HFFc6 (cell line): ENCODE measurements at regions not wholly inside any gene's neighbourhood (a gene's known extent, or its start where the extent isn't known, plus 50 kb on each side); places are given as distances from the start of the nearest gene placed in this dataset.

Experiments used
- DNase-seq: peaks from one replicate; pipeline ENCODE4 v3.0.0-alpha.2; 2018
- H3K27ac Mint-ChIP-seq: 2 replicates; pipeline ENCODE4 v1.8.0; 2020; ENCODE audit warnings: mild to moderate bottlenecking, mixed read lengths
- H3K27me3 Mint-ChIP-seq: 2 replicates; pipeline ENCODE4 v1.8.0; 2021; ENCODE audit warnings: mild to moderate bottlenecking, moderate library complexity, mixed read lengths; ENCODE audit not compliant: insufficient read depth
- H3K36me3 Mint-ChIP-seq: 2 replicates; pipeline ENCODE4 v1.8.0; 2021; ENCODE audit warnings: low read depth, mixed read lengths
- H3K4me1 Mint-ChIP-seq: 2 replicates; pipeline ENCODE4 v1.8.0; 2020; ENCODE audit warnings: low read depth, mixed read lengths
- H3K4me3 Mint-ChIP-seq: 2 replicates; pipeline ENCODE4 v1.8.0; 2020; ENCODE audit warnings: mild to moderate bottlenecking, moderate library complexity, mixed read lengths
- H3K9me3 Mint-ChIP-seq: 2 replicates; pipeline ENCODE4 v1.8.0; 2020; ENCODE audit warnings: mild to moderate bottlenecking, mixed read lengths
- TF ChIP-seq, protein P1 (sequence below): fragments of 200-600 bp; sonication (generic); IDR thresholded peaks from 2 replicates; pipeline ENCODE4 v1.5.0; 2021; ENCODE audit warnings: antibody characterized with exemption, mild to moderate bottlenecking

DNA sequence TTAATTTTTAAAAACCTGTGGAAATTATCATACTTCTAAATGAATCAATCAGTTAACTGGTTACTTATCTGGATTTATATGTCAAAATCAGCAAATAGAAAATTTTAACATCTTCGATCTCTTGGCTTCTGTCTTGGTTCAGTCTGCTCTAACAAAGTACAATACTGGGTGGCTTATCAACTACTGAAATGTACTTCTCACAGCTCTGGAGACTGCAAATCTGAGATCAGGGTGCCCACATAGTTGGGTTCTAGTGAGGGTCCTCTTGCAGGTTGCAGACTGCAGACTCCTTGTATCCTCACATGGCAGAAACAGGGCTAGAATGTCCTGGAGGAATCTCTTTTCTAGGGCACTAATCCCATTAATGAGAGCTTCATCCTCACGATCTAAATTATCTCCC lies 1851.6 kb upstream of the TENM3 start:
- no peak overlapping the region for H3K27ac Mint-ChIP-seq
- DNase-seq = no peak
- H3K27me3 Mint-ChIP-seq = no peaks in the 10 kb centered on the region
- no peak overlapping the region for H3K4me3 Mint-ChIP-seq
- peaks cover 5% of the 10 kb centered on the region for H3K9me3 Mint-ChIP-seq
- H3K4me1 Mint-ChIP-seq = no peaks in the 10 kb centered on the region
- no peaks in the 10 kb centered on the region for H3K36me3 Mint-ChIP-seq
- TF ChIP-seq, protein P1, sequence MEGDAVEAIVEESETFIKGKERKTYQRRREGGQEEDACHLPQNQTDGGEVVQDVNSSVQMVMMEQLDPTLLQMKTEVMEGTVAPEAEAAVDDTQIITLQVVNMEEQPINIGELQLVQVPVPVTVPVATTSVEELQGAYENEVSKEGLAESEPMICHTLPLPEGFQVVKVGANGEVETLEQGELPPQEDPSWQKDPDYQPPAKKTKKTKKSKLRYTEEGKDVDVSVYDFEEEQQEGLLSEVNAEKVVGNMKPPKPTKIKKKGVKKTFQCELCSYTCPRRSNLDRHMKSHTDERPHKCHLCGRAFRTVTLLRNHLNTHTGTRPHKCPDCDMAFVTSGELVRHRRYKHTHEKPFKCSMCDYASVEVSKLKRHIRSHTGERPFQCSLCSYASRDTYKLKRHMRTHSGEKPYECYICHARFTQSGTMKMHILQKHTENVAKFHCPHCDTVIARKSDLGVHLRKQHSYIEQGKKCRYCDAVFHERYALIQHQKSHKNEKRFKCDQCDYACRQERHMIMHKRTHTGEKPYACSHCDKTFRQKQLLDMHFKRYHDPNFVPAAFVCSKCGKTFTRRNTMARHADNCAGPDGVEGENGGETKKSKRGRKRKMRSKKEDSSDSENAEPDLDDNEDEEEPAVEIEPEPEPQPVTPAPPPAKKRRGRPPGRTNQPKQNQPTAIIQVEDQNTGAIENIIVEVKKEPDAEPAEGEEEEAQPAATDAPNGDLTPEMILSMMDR = no peak

DNA sequence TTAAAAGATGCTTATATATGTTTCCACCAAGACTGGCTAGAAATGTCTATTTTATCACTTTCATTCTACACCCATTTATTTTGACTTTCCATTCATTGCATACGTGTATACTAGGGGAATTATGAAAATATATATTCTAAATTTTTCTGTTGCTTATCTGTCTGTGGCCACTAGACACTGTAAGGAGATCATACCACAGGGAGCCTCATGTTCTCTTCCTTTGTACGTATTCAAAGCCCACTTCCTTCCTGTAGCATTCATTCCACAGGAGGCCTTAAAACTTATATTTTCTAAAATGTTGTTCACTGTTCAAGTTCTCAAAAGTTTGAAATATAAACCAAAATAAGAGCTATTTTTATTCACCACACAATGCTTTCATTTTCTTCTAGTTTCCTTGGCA lies 1848.9 kb upstream of the TENM3 start:
- no peaks in the 10 kb centered on the region for H3K36me3 Mint-ChIP-seq
- H3K27me3 Mint-ChIP-seq = no peaks in the 10 kb centered on the region; the same call in 1 of the 2 replicates
- H3K9me3 Mint-ChIP-seq = peaks cover 11% of the 10 kb centered on the region
- H3K4me1 Mint-ChIP-seq = no peaks in the 10 kb centered on the region
- no peak for DNase-seq
- TF ChIP-seq, protein P1 = no peak
- no peak overlapping the region for H3K4me3 Mint-ChIP-seq
- H3K27ac Mint-ChIP-seq = no peak overlapping the region

DNA sequence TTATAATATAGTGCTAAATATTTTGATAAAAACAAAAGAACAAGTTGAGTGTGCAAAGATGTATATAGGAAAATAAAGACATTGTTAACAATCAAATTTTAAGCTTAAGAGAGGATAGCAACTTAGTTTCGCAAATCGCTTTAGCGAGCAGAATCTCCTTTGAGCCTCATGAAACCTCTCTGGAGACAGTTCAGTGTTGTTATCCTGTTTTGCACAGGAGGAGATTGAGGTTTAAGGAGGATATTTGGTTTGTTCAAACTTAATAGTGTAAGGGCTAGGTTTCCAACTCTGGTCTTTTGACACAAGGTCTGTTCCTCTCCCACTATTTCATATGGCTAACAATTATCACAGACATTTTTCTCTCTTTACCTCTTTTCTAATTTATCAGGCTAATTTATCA lies 1848.5 kb upstream of the TENM3 start:
- no peak for DNase-seq
- no peaks in the 10 kb centered on the region for H3K36me3 Mint-ChIP-seq
- H3K4me3 Mint-ChIP-seq = no peak overlapping the region
- TF ChIP-seq, protein P1 = no peak
- peaks cover 11% of the 10 kb centered on the region for H3K9me3 Mint-ChIP-seq
- no peaks in the 10 kb centered on the region; the same call in 1 of the 2 replicates for H3K27me3 Mint-ChIP-seq
- H3K4me1 Mint-ChIP-seq = no peaks in the 10 kb centered on the region
- no peak overlapping the region for H3K27ac Mint-ChIP-seq

DNA sequence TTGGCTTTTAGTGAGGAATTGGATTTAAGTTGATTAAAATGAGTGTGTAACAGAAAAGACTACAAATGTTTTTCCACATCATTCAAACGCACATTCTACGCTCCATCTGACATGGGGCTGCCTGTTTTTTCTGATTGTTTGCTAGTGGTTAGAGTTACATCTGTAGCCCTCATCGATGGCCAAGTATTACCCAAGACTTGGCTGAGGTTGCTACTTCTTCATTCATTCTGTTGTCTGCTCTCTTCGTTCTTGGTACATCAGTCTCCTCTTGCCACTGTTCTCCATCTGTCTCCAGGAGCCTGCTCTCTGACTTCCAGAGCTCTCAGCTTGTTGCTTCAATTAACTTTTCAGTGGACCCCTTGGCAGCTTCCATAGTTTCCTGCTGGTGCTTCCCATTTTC lies 1844.6 kb upstream of the TENM3 start:
- no peak overlapping the region for H3K27ac Mint-ChIP-seq
- no peaks in the 10 kb centered on the region for H3K36me3 Mint-ChIP-seq
- H3K4me3 Mint-ChIP-seq = no peak overlapping the region
- no peaks in the 10 kb centered on the region; the same call in 1 of the 2 replicates for H3K27me3 Mint-ChIP-seq
- no peak for DNase-seq
- peaks cover 35% of the 10 kb centered on the region for H3K9me3 Mint-ChIP-seq
- no peaks in the 10 kb centered on the region for H3K4me1 Mint-ChIP-seq
- TF ChIP-seq, protein P1 = no peak

DNA sequence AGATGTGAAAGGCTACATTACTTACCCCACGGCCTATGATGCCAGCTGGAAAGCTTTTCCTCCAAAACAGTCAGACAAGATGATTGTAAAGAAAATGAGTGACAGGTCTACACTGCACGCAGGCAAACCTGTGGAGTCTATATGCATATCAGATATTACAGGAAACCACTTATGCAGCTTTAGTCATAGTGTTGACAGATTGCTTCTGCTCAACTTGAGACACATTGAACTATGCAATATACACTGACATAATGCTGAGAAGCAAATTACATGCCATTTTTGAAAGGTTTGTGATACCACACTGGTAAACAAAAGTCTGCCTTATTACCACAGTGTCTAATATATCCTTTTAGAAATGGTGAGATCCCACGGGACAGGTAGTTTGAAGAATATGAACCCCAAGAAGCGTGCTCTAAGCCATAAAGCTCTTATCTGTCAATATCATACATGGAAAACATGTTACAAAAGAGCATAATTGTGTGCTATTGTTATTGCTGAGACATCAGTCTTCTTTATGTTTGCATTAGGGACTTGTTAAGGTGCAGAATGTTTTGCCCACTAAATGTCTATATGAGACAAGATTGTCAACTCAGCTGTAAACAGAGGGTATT lies 1835.8 kb upstream of the TENM3 start:
- Mint-ChIP-seq H3K27me3 (no peaks in the 10 kb centered on the region; the same call in 1 of the 2 replicates), H3K27ac (no peak overlapping the region), H3K4me3 (no peak overlapping the region), H3K4me1 (no peaks in the 10 kb centered on the region), H3K9me3 (peaks cover 31% of the 10 kb centered on the region), H3K36me3 (no peaks in the 10 kb centered on the region)
- TF ChIP-seq, protein P1 = no peak
- DNase-seq = no peak
